C4-2B (cell line): ENCODE measurements at regions not wholly inside any gene's neighbourhood (a gene's known extent, or its start where the extent isn't known, plus 50 kb on each side); places are given as distances from the start of the nearest gene placed in this dataset.

Experiments
- ZFX ChIP-seq: fragments of 450-650 bp; IDR thresholded peaks from 2 replicates; pipeline ENCODE4 v1.6.1; 2017
- TF ChIP-seq, protein P1 (sequence below): fragments of 450-650 bp; conservative IDR thresholded peaks from 2 replicates; pipeline ENCODE4 v1.5.1; 2017; ENCODE audit warnings: mild to moderate bottlenecking

GRCh38 chr6:102832021-102832420, 1438.5 kb downstream of the GRIK2 start:
- TF ChIP-seq, protein P1, sequence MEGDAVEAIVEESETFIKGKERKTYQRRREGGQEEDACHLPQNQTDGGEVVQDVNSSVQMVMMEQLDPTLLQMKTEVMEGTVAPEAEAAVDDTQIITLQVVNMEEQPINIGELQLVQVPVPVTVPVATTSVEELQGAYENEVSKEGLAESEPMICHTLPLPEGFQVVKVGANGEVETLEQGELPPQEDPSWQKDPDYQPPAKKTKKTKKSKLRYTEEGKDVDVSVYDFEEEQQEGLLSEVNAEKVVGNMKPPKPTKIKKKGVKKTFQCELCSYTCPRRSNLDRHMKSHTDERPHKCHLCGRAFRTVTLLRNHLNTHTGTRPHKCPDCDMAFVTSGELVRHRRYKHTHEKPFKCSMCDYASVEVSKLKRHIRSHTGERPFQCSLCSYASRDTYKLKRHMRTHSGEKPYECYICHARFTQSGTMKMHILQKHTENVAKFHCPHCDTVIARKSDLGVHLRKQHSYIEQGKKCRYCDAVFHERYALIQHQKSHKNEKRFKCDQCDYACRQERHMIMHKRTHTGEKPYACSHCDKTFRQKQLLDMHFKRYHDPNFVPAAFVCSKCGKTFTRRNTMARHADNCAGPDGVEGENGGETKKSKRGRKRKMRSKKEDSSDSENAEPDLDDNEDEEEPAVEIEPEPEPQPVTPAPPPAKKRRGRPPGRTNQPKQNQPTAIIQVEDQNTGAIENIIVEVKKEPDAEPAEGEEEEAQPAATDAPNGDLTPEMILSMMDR, result no peak
- TF ChIP-seq ZFX, result no peak
